ENCODE measurements at regions not wholly inside any gene's neighbourhood (a gene's known extent, or its start where the extent isn't known, plus 50 kb on each side); places are given as distances from the start of the nearest gene placed in this dataset.

- H3K4me2 ChIP-seq (ENCODE audit: low read length), result no peak overlapping the region
- H3K27ac ChIP-seq (ENCODE audit: low read depth, low read length), result no peak overlapping the region
- no peaks in the 10 kb centered on the region for H3K9me2 ChIP-seq (replicated peaks; ENCODE audit: control insufficient read depth, low read length)
- no peak for TF ChIP-seq EZH2phosphoT487 (IDR thresholded peaks at IDR 0.05; ENCODE audit: borderline replicate concordance, low read length)
- no peak for TF ChIP-seq CTCF (IDR thresholded peaks at IDR 0.05; ENCODE audit: low read depth, low read length, poor library complexity, severe bottlenecking)
- no peaks in the 10 kb centered on the region for H3K79me2 ChIP-seq (ENCODE audit: control insufficient read depth, low read length)
- no peak overlapping the region for H3K4me3 ChIP-seq (ENCODE audit: low read length)
- no peaks in the 10 kb centered on the region for H4K20me1 ChIP-seq (ENCODE audit: control insufficient read depth, insufficient read depth, low read depth, low read length)
- no peaks in the 10 kb centered on the region for H3K27me3 ChIP-seq (ENCODE audit: control insufficient read depth, low read length)
- H3K4me1 ChIP-seq (ENCODE audit: control insufficient read depth, low read length), result no peaks in the 10 kb centered on the region
- no peaks in the 10 kb centered on the region for H3K9me3 ChIP-seq (ENCODE audit: control insufficient read depth, insufficient read depth, low read length)
- no peaks in the 10 kb centered on the region for H3K36me3 ChIP-seq (ENCODE audit: control insufficient read depth, low read length)
- no peaks in the 10 kb centered on the region for H3F3A ChIP-seq (ENCODE audit: control insufficient read depth, insufficient read depth)
These were observed 89.5 kb upstream of the EEA1 start for GRCh38 chr12:93018610-93019009.

- Histone ChIP-seq H3K4me1 (ENCODE audit: control insufficient read depth, low read length) (no peaks in the 10 kb centered on the region), H4K20me1 (ENCODE audit: control insufficient read depth, insufficient read depth, low read depth, low read length) (no peaks in the 10 kb centered on the region), H3K4me2 (ENCODE audit: low read length) (no peak overlapping the region), H3K79me2 (ENCODE audit: control insufficient read depth, low read length) (no peaks in the 10 kb centered on the region), H3F3A (ENCODE audit: control insufficient read depth, insufficient read depth) (no peaks in the 10 kb centered on the region), H3K9me2 (replicated peaks; ENCODE audit: control insufficient read depth, low read length) (no peaks in the 10 kb centered on the region), H3K9me3 (ENCODE audit: control insufficient read depth, insufficient read depth, low read length) (no peaks in the 10 kb centered on the region), H3K36me3 (ENCODE audit: control insufficient read depth, low read length) (no peaks in the 10 kb centered on the region), H3K27ac (ENCODE audit: low read depth, low read length) (no peak overlapping the region), H3K27me3 (ENCODE audit: control insufficient read depth, low read length) (no peaks in the 10 kb centered on the region), H3K4me3 (ENCODE audit: low read length) (no peak overlapping the region)
- TF ChIP-seq CTCF (IDR thresholded peaks at IDR 0.05; ENCODE audit: low read depth, low read length, poor library complexity, severe bottlenecking) (no peak), EZH2phosphoT487 (IDR thresholded peaks at IDR 0.05; ENCODE audit: borderline replicate concordance, low read length) (no peak)
These were observed 90.3 kb upstream of the EEA1 start for GRCh38 chr12:93019212-93019927.

GRCh38 chr12:93019975-93020630, 91.0 kb upstream of the EEA1 start:
- Histone ChIP-seq H3K4me1 (ENCODE audit: control insufficient read depth, low read length) (no peaks in the 10 kb centered on the region), H3K27ac (ENCODE audit: low read depth, low read length) (no peak overlapping the region)

More at GRCh38 chr12:93019975-93020630, 91.0 kb upstream of the EEA1 start:
- H3K4me2 ChIP-seq (ENCODE audit: low read length), result no peak overlapping the region
- H3K4me3 ChIP-seq (ENCODE audit: low read length), result no peak overlapping the region
- no peaks in the 10 kb centered on the region for H3K27me3 ChIP-seq (ENCODE audit: control insufficient read depth, low read length)
- no peaks in the 10 kb centered on the region for H3K9me2 ChIP-seq (replicated peaks; ENCODE audit: control insufficient read depth, low read length)
- H3K9me3 ChIP-seq (ENCODE audit: control insufficient read depth, insufficient read depth, low read length), result no peaks in the 10 kb centered on the region
- TF ChIP-seq EZH2phosphoT487 (IDR thresholded peaks at IDR 0.05; ENCODE audit: borderline replicate concordance, low read length) (no peak), CTCF (IDR thresholded peaks at IDR 0.05; ENCODE audit: low read depth, low read length, poor library complexity, severe bottlenecking) (no peak)
- no peaks in the 10 kb centered on the region for H3F3A ChIP-seq (ENCODE audit: control insufficient read depth, insufficient read depth)
- no peaks in the 10 kb centered on the region for H3K79me2 ChIP-seq (ENCODE audit: control insufficient read depth, low read length)
- H3K36me3 ChIP-seq (ENCODE audit: control insufficient read depth, low read length), result no peaks in the 10 kb centered on the region
- H4K20me1 ChIP-seq (ENCODE audit: control insufficient read depth, insufficient read depth, low read depth, low read length), result no peaks in the 10 kb centered on the region

All from DOHH2 (cell line).